HG03439 (cell line): ENCODE measurements at regions not wholly inside any gene's neighbourhood (a gene's known extent, or its start where the extent isn't known, plus 50 kb on each side); places are given as distances from the start of the nearest gene placed in this dataset.

ENCODE experiments used
- ATAC-seq: cut with Tn5 transposase; IDR thresholded peaks from one replicate; pipeline ENCODE4 v1.9.1; 2021; ENCODE audit warnings: mild to moderate bottlenecking, moderate library complexity; ENCODE audit not compliant: unreplicated experiment

DNA sequence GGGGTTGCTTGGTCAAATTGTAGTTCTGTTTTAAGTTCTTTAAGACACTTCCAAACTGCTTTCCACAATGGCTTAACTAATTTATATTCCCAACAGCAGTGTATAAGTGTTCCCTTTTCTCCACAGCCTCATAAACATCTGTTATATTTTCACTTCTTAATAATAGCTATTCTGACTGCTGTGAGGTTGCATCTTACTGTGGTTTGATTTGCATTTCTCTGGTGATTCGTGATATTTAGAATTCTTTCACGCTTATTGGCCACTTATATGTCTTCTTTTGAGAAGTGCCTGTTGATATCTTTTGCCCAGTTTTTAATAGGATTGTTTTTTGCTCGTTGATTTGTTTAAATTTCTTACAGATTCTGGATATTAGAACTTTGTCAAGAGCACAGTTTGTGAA is 278.6 kb upstream of the ITM2A start:
- ATAC-seq, result no peak

DNA sequence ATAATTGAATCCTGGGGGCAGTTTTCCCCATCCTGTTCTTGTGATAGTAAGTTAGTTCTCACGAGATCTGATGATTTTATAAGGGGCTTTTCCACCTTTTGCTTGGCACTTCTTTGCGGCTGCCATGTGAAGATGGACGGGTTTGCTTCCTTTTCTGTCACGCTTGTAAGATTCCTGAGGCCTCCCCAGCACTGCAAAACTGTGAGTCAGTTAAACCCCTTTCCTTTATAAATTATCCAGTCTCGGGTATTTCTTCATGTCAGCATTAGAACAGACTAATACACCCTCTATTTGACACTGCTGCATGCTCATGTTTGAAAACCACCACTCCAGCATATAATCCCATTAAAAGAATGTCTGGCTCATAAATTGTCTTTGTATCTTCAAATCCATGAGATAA is 264.4 kb upstream of the ITM2A start:
- ATAC-seq, result no peak

DNA sequence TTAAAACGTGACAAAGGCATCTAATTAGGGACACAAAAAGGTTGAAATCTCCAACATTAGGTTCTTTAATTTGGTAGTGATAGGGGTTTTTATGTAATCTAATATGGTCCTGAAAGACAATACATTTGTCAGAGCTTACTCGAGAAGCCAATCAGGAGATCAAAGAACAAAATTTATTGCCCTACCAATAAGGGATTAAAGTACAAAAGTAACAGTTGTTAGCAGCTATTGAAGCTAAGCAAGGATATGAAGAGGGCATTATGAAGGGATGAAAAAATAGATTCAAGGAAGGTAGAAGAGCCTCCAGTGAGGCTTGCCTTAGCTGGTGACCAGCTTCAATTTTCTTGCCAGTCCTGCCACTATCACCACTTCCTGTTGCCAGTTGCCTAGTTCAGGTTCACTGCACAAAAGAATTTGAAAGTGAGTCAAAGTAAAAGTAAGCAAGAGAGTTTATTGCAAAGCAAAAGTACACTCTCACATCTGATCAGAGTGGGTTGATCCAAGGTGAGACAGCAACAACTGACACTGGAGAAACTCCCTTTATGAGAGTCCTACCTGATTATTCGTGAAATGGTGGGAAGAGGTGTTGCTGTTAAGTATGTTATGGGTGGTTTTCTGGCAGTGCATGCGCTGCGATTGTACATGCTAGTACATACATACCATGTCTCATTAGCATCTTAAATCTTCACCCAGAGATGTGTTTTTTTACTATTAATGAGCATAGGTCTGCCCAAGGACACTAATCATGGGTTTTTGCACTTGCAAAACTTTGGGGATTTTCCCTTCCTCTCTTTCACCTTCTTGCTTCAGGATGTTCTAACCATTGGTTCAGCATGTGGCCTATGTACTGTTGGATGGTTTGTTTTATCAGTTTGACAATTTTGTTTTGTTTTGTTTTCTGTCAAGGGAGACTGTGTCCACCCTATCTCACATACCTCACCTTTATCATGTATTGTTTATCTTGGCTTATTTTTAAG is 263.2 kb upstream of the ITM2A start:
- ATAC-seq, result peak; percentile 73

DNA sequence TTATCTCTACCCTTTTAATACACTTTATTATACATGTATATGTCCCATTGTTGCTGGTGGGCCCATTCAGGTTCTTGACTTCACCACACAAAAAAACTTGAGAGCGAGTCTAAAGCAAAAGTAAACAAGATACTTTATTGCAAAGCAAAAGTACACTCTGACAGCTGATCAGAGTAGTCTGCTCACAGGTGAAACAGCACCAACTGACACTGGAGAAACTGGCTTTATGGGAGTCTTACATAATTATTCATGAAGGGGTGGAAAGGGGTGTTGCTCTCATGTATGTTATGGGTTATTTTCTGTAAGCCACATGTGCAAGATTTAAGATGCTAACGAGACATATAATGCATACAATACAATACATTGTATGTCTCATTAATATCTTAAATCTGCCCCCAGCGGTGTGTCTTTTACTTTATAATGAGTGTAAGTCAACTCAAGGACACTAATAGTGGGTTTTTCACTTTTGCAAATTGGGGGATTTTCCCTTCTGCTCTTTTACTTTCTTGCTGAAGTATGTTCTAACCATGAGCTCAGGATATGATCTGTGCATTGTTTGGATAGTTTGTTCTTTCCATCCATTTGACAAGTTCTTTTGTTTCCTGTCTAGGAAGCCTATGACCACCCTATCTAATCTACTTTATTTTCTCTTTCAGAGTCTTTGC is 256.1 kb upstream of the ITM2A start:
- no peak for ATAC-seq

- no peak for ATAC-seq
These were observed 251.1 kb upstream of the ITM2A start for GRCh38 chrX:79618280-79618679.

GRCh38 chrX:79604364-79604763 is 237.2 kb upstream of the ITM2A start:
- ATAC-seq, result no peak

DNA sequence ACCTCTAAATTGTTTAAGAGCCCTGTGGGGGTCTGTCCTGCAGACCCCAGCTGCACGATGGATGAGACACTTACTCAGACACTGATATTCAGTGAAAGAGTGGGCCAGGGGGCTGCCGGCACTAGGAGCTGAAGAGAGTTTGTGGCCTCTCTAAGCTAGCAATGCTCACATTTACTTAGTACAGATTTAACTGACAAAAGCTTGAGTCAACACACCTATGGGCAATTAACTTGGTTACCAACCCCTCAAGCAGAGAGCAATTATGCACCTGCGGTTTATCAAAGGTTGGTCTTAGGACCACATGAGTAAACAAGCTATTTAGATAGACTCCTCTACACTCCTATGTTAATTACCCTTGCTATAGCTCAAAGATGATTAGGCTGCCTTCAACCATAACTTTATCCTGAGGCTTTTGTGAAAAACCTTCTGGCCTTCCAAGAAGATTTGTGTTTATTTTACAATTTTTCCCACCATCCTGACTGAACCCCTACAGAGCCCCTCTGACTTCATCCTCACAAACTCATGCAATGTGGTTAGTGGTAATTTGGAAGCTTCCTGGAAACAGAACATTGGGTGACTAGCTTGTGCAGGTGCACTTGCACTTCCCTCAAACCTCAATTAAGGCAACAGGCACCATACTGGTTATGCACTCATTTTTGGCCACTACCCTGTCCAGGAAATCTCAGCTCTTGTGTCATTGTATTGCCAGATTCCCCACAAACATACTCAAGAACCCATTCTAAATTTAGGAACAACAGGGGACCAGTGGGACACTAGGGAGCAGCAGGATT is 234.4 kb upstream of the ITM2A start:
- no peak for ATAC-seq

DNA sequence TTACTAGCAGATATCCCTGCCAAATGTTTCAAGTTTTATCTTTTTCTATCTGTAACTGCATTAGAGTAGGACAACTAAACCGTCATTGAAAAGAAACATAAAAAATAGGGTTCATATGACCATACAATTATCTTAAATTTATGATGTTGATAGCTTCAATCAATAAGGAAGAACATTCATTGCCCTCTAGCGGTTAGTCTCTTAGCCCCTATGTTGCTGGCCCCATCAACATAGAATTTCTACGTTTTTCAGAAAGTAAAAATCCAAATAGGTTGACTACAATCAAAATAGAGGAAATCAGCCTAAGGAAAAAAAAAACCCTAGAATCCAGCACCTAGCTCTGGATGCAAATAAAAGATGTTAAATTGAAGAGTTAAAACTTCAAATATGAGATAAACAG is 225.1 kb upstream of the ITM2A start:
- no peak for ATAC-seq

DNA sequence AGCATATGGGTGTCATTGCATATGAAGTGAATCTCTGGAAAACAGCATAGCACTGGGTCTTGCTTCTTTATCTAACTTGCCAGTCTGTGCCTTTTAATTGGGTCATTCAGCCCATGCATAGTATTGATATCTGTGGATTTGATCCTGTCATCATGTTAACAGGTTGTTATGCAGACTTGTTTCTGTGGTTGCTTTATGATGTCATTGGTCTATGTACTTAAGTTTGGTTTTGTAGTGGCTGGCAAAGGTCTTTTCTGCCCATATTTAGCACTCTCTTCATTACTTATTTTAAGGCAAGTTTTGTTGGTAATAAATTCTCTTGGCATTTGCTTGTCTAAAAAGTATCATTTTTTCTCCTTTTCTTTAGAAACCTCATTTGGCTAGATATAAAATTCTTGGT is 221.1 kb upstream of the ITM2A start:
- ATAC-seq, result no peak

DNA sequence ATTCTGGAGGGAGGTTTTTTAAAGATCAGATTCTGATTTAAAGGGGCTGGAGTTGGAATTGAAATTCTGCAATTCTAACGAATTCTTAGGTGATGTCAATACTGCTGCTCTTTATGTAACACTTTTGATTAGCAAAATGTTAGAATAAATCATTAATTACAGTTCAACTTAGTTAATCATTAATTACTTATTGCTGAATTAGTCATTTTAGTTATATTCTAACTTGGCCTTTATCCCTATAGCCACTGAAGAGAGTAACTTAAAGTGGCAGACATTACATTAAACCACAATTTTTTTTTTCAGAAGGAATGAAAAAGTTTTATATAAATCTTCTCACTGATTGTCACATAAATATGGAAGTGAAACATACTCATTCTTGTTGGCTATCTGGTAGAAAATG is 206.6 kb upstream of the ITM2A start:
- no peak for ATAC-seq

DNA sequence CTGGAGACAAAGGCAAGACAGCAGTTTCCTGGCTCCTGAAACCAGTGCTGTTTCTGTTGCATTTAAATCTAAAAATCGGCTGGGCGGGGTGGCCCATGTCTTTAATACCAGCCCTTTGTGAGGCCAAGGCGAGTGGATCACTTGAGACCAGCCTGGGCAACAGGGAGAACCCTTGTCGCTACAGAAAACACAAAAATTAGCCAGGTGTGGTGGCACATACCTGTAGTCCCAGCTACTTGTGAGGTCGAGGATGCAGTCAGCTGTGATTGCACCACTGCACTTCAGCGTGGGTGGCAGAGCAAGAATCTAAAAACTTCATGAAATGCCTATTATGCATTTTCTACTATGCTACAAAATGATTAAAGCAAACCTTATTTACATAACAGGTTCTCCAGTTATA is 205.4 kb upstream of the ITM2A start:
- ATAC-seq, result no peak

DNA sequence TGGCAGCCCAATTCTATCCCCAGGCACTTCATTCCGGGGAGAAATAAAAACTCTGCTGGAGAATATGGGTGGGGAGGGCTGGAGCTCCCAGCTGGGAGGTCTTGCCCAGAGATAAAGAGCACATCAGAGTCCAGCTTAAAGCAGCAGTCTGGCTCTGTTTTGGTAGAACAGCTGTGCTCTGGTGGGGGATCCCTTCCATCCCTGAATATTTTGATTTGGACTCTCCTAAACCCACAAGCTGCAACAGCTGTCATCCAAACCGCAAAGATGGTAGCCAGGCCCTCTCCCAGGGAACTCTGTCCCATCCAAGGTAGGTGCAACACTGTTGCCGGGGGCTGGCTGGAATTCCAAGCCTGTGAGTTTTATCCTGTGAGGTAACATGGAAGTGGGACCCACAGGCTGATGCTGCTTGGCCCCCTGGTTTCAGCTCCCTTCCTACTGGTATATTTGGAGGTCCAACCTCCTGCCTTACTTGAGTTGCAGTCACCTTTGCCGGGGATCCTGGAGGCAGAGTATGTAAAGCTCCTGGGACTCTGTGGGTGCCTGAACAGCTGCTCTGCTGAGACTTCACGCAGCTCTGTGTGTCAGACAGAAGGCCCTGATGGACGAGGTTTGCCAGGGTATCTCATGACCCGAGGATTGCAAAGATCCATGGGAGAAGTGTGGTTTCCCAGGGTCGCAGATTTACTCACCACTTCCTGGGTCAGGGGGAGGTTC is 203.5 kb upstream of the ITM2A start:
- no peak for ATAC-seq

- ATAC-seq, result no peak
These were observed 201.2 kb upstream of the ITM2A start for GRCh38 chrX:79568309-79568708.

DNA sequence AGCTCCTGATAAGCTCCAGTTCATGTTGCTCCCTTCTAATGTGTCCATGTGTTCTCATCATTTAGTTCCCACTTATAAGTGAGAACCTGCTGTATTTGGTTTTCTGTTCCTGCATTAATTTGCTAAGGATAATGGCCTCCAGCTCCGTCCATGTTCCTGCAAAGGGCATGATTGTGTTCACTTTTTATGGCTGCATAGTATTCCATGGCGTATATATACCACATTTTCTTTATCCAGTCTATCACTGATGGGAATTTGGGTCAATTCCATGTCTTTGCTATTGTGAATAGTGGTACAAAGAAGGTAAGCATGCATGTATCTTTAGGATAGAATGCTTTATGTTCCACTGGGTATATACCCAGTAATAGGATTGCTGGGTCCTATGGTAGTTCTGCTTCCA is 197.2 kb upstream of the ITM2A start:
- ATAC-seq, result no peak

DNA sequence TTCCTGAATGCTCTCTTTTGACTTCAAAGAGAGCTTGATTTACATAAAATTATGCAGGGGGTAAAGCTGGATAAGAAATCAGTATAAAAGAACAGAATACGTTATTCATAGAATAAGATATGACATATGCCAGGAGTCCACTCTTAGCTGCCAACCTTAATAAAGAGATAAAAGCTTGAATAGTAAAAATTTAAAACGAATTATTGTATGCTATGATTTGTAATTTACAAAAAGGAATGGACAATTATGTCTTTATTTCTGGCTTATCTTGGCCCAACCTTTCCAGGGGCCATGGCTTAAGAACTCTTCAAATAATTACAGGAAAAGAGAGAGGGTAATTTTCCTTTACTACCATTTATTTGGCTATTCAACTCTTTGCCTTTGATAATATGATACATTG is 192.2 kb upstream of the ITM2A start:
- no peak for ATAC-seq

GRCh38 chrX:79557212-79557611 is 190.1 kb upstream of the ITM2A start:
- no peak for ATAC-seq

GRCh38 chrX:79556800-79557199 is 189.7 kb upstream of the ITM2A start:
- no peak for ATAC-seq

DNA sequence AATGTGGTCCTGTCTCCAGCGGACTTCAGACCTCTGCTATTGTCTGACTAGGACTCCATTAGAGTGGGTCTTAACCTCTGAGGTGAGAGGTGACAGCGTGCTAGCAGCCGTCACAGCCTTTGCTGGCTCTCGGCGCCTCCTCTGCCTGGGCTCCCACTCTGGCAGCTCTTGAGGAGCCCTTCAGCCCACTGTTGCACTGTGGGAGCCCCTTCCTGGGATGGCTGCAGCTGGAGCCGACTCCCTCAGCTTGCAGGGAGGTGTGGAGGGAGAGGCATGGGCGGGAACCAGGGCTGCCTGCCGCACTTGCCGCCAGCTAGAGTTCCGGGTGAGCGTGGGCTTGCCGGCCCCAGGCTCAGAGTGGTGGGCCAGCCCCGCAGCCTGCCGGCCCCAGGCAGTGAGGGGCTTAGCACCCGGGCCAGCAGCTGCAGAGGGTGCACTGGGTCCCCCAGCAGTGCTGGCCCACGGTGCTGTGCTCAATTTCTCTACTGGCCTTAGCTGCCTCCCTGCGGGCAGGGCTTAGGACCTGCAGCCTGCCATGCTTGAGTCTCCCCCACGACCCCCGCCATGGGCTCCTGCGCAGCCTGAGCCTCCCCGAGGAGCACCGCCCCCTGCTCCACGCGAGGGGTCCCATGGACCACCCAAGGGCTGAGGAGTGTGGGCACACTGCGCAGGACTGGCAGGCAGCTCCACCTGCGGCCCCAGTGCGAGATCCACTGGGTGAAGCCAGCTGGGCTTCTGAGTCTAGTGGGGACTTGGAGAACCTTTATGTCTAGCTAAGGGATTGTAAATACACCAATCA is 163.4 kb upstream of the ITM2A start:
- no peak for ATAC-seq

- no peak for ATAC-seq
These were observed 157.5 kb upstream of the ITM2A start for GRCh38 chrX:79524642-79525041.

- ATAC-seq, result no peak
These were observed 148.4 kb upstream of the ITM2A start for GRCh38 chrX:79515529-79515928.
